ENCODE measurements at regions not wholly inside any gene's neighbourhood (a gene's known extent, or its start where the extent isn't known, plus 50 kb on each side); places are given as distances from the start of the nearest gene placed in this dataset.

DNA sequence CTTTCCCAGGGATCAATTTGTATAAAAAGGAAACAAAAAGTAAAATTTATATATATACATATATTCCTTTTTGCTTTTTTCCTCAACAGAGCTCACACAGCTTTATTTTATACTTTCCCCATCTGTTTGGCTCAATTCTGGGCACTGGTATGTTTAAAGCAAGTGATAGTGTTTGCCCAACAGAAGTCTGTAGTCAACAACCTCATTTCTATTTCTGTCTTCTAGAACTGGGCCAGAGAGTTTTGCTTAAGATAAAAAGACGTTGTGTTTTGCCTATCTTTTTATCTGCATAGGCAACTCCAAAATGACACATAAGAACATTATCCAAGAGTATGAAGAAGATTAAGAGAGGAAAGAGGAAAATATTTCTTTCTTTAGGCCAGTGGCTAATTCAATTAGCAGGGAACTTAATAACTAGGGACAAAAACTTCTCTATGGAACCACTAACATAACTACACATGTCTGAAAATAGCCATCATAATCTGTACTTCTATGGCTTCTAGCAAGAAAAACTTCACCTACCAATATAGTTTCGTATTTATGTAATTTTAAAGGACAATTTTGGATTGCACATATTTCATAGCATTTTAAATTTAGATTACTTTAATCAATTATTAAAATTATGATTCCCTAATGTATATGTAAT lies 1300.5 kb downstream of the ARAP2 start:
- H3K36me3 ChIP-seq (ENCODE audit: control insufficient read depth in 2 of 2, extremely low read depth in 1 of 2, insufficient read depth in 1 of 2, low read length in 1 of 2): no peaks in the 10 kb centered on the region
- POLR2A ChIA-PET: no interaction called here
- Mint-ChIP-seq H3K36me3 (no peaks in the 10 kb centered on the region), H3K4me1 (no peaks in the 10 kb centered on the region), H3K27ac (no peak overlapping the region), H3K27me3 (no peaks in the 10 kb centered on the region), H3K9me3 (peaks cover 4 to 25% (median 7%) of the 10 kb centered on the region in 3 donors), H3K4me3 (no peak overlapping the region)
- no peak overlapping the region for H3K27ac ChIP-seq (ENCODE audit: low read length)
- no CpG with 5 or more reads among the region's 2 CpGs for WGBS (ENCODE audit: insufficient coverage)
- no peaks in the 10 kb centered on the region for H3K27me3 ChIP-seq (replicated peaks in 1 of 2; ENCODE audit: control insufficient read depth in 2 of 2, extremely low read depth in 1 of 2, insufficient read depth in 2 of 2, low read length in 1 of 2)
- no peak for ATAC-seq (replicated peaks in 1 of 4)
- DNase-seq: no peak
- CTCF ChIA-PET: no interaction called here
- no peaks in the 10 kb centered on the region for H3K4me1 ChIP-seq (ENCODE audit: control insufficient read depth in 1 of 2, extremely low read depth in 1 of 2, insufficient read depth in 2 of 2, low read length in 2 of 2)
- no peak overlapping the region for H3K4me3 ChIP-seq (ENCODE audit: control insufficient read depth in 1 of 2, extremely low read depth in 1 of 2, low read length in 1 of 2)
- H3K9me3 ChIP-seq: no peaks in the 10 kb centered on the region

DNA sequence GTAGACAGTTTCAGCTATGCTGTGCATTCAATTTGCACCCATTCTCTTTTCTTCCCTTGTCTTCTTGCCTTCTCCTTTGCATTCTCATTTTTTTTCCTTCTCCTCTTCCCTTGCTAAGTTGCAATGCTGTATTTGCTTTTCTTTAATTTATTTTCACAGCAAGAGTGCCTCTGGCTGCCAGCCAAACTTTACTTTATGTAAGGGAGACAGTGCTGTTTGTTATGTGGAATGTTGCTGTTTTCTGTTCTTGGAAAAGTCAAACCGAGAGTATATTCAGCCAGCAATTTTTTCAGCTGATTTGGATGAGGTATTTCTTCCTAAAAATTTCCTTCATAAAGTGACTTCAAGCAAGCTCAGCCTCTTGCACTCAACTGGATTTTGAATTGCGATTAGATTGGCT lies 1293.4 kb downstream of the ARAP2 start:
- Histone ChIP-seq H3K27ac (ENCODE audit: low read length) (no peak overlapping the region), H3K36me3 (ENCODE audit: control insufficient read depth in 2 of 2, extremely low read depth in 1 of 2, insufficient read depth in 1 of 2, low read length in 1 of 2) (no peaks in the 10 kb centered on the region), H3K4me3 (ENCODE audit: control insufficient read depth in 1 of 2, extremely low read depth in 1 of 2, low read length in 1 of 2) (no peak overlapping the region), H3K27me3 (replicated peaks in 1 of 2; ENCODE audit: control insufficient read depth in 2 of 2, extremely low read depth in 1 of 2, insufficient read depth in 2 of 2, low read length in 1 of 2) (no peaks in the 10 kb centered on the region), H3K4me1 (ENCODE audit: control insufficient read depth in 1 of 2, extremely low read depth in 1 of 2, insufficient read depth in 2 of 2, low read length in 2 of 2) (no peaks in the 10 kb centered on the region), H3K9me3 (no peaks in the 10 kb centered on the region)
- Mint-ChIP-seq H3K4me1 (no peaks in the 10 kb centered on the region), H3K36me3 (no peaks in the 10 kb centered on the region), H3K27me3 (no peaks in the 10 kb centered on the region), H3K4me3 (no peak overlapping the region), H3K27ac (no peak overlapping the region), H3K9me3 (peaks cover 4 to 8% (median 8%) of the 10 kb centered on the region in 3 donors)
- DNase-seq (no peak), ATAC-seq (replicated peaks in 1 of 4) (no peak)
- 100% methylated on average over 1 of the region's 2 CpGs for WGBS (ENCODE audit: insufficient coverage)
- CTCF ChIA-PET: no interaction called here
- POLR2A ChIA-PET: no interaction called here

- Mint-ChIP-seq H3K9me3 (peaks cover 4 to 9% (median 9%) of the 10 kb centered on the region in 3 donors), H3K4me1 (no peaks in the 10 kb centered on the region), H3K27me3 (no peaks in the 10 kb centered on the region), H3K27ac (no peak overlapping the region), H3K4me3 (no peak overlapping the region), H3K36me3 (no peaks in the 10 kb centered on the region)
- H3K9me3 ChIP-seq: no peaks in the 10 kb centered on the region
- DNase-seq: no peak
- 46% methylated on average over 2 of the region's 9 CpGs for WGBS (ENCODE audit: insufficient coverage)
- H3K4me3 ChIP-seq (ENCODE audit: control insufficient read depth in 1 of 2, extremely low read depth in 1 of 2, low read length in 1 of 2): no peak overlapping the region
- CTCF ChIA-PET: no interaction called here
- no peak for ATAC-seq (replicated peaks in 1 of 4)
- H3K27me3 ChIP-seq (replicated peaks in 1 of 2; ENCODE audit: control insufficient read depth in 2 of 2, extremely low read depth in 1 of 2, insufficient read depth in 2 of 2, low read length in 1 of 2): no peaks in the 10 kb centered on the region
- H3K4me1 ChIP-seq (ENCODE audit: control insufficient read depth in 1 of 2, extremely low read depth in 1 of 2, insufficient read depth in 2 of 2, low read length in 2 of 2): no peaks in the 10 kb centered on the region
- POLR2A ChIA-PET: no interaction called here
- no peak overlapping the region for H3K27ac ChIP-seq (ENCODE audit: low read length)
- no peaks in the 10 kb centered on the region for H3K36me3 ChIP-seq (ENCODE audit: control insufficient read depth in 2 of 2, extremely low read depth in 1 of 2, insufficient read depth in 1 of 2, low read length in 1 of 2)
Measured at GRCh38 chr4:34953145-34953799, 1291.0 kb downstream of the ARAP2 start.

DNA sequence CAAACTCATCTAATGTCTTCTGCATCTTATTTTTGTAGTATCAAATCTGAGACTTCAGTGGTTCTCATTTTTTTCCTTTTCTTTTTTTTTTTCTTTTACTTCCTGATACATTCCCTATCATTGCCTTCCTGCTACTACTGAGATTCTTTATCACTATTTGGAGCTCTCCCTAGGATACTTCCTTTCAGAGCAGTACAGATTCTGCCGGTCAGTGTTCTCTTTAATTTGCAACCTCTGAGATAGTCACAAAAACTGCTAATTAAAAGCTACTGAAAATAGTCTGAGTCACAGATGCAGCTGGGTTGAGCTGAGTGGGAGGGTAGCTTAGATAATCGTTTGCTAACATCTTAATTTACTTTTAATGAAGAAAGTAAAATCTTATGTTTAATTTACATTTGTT lies 1279.7 kb downstream of the ARAP2 start:
- Mint-ChIP-seq H3K4me1 (no peaks in the 10 kb centered on the region), H3K4me3 (no peak overlapping the region), H3K27me3 (no peaks in the 10 kb centered on the region), H3K9me3 (peaks cover 6 to 11% (median 8%) of the 10 kb centered on the region in 3 donors), H3K36me3 (no peaks in the 10 kb centered on the region), H3K27ac (no peak overlapping the region)
- H3K27me3 ChIP-seq (replicated peaks in 1 of 2; ENCODE audit: control insufficient read depth in 2 of 2, extremely low read depth in 1 of 2, insufficient read depth in 2 of 2, low read length in 1 of 2): no peaks in the 10 kb centered on the region
- WGBS (ENCODE audit: insufficient coverage): no CpG with 5 or more reads among the region's 2 CpGs
- ChIA-PET CTCF (no interaction called here), POLR2A (no interaction called here)
- H3K27ac ChIP-seq (ENCODE audit: low read length): no peak overlapping the region
- H3K36me3 ChIP-seq (ENCODE audit: control insufficient read depth in 2 of 2, extremely low read depth in 1 of 2, insufficient read depth in 1 of 2, low read length in 1 of 2): no peaks in the 10 kb centered on the region
- DNase-seq: no peak
- no peaks in the 10 kb centered on the region for H3K9me3 ChIP-seq
- no peak overlapping the region for H3K4me3 ChIP-seq (ENCODE audit: control insufficient read depth in 1 of 2, extremely low read depth in 1 of 2, low read length in 1 of 2)
- ATAC-seq (replicated peaks in 1 of 4): no peak
- H3K4me1 ChIP-seq (ENCODE audit: control insufficient read depth in 1 of 2, extremely low read depth in 1 of 2, insufficient read depth in 2 of 2, low read length in 2 of 2): no peaks in the 10 kb centered on the region

DNA sequence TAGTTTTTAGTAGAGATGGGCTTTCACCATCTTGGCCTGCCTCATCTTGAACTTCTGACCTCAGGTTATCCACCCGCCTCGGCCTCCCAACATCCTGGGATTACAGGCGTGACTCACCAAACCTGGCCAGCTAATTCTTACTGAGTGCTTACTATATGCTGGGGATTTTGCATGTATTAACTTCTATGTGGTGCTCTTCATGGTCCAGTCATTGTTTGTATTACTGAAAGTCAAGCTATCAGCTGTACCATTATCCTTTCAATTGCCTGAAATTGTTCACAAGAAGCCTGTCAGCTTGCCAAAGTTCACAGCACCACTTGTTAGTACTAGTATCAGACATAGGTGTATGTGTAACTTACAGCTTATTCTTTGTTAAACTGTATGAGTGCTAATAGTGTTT lies 1272.1 kb downstream of the ARAP2 start:
- ATAC-seq (replicated peaks in 1 of 4) (no peak), DNase-seq (no peak)
- H3K27ac Mint-ChIP-seq: no peak overlapping the region
- WGBS (ENCODE audit: insufficient coverage): no CpG with 5 or more reads among the region's 3 CpGs
- no peaks in the 10 kb centered on the region for H3K36me3 Mint-ChIP-seq
- peaks cover 0 to 7% (median 0%) of the 10 kb centered on the region in 3 donors for H3K9me3 Mint-ChIP-seq
- ChIA-PET CTCF (no interaction called here), POLR2A (no interaction called here)
- H3K36me3 ChIP-seq (ENCODE audit: control insufficient read depth in 2 of 2, extremely low read depth in 1 of 2, insufficient read depth in 1 of 2, low read length in 1 of 2): no peaks in the 10 kb centered on the region
- H3K27ac ChIP-seq (ENCODE audit: low read length): no peak overlapping the region
- H3K4me1 Mint-ChIP-seq: no peaks in the 10 kb centered on the region
- H3K27me3 Mint-ChIP-seq: no peaks in the 10 kb centered on the region
- H3K4me3 Mint-ChIP-seq: no peak overlapping the region
- no peak overlapping the region for H3K4me3 ChIP-seq (ENCODE audit: control insufficient read depth in 1 of 2, extremely low read depth in 1 of 2, low read length in 1 of 2)
- no peaks in the 10 kb centered on the region for H3K27me3 ChIP-seq (replicated peaks in 1 of 2; ENCODE audit: control insufficient read depth in 2 of 2, extremely low read depth in 1 of 2, insufficient read depth in 2 of 2, low read length in 1 of 2)
- no peaks in the 10 kb centered on the region for H3K9me3 ChIP-seq
- H3K4me1 ChIP-seq (ENCODE audit: control insufficient read depth in 1 of 2, extremely low read depth in 1 of 2, insufficient read depth in 2 of 2, low read length in 2 of 2): no peaks in the 10 kb centered on the region

DNA sequence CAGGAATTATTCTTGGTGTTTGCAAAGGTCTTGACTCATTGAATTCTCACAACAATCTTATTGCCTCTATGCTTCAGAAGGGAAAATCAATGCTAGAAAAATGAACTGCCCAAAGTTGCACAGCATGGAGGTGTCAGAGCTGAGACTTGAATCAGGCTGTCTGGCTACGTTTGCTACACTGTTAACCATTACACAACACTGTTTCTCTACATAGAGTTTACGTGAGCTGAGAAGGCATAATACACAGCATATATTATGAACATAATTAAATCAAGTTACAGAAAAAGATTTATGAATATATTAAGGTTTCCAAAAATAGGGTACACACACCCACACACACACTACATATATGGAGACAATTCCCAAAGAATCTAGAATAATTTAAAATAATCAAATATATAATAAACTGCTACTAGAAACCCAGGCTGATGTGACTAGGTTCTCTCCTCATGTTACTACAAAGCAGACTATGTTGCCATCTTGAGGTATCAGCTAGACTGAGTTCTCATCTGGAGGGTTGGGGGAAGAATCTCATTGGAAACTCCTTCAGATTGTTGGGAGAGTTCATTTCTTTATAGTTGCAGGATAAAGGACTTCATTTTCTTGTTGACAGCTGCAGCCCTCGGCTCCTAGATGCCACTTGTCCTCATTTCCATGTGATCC lies 1270.5 kb downstream of the ARAP2 start:
- Mint-ChIP-seq H3K4me1 (no peaks in the 10 kb centered on the region), H3K27ac (no peak overlapping the region), H3K36me3 (no peaks in the 10 kb centered on the region), H3K9me3 (peaks cover 0 to 7% (median 0%) of the 10 kb centered on the region in 3 donors), H3K4me3 (no peak overlapping the region), H3K27me3 (no peaks in the 10 kb centered on the region)
- H3K36me3 ChIP-seq (ENCODE audit: control insufficient read depth in 2 of 2, extremely low read depth in 1 of 2, insufficient read depth in 1 of 2, low read length in 1 of 2): no peaks in the 10 kb centered on the region
- H3K27ac ChIP-seq (ENCODE audit: low read length): no peak overlapping the region
- H3K4me1 ChIP-seq (ENCODE audit: control insufficient read depth in 1 of 2, extremely low read depth in 1 of 2, insufficient read depth in 2 of 2, low read length in 2 of 2): no peaks in the 10 kb centered on the region
- WGBS (ENCODE audit: insufficient coverage): no CpG with 5 or more reads among the region's 3 CpGs
- ChIA-PET POLR2A (no interaction called here), CTCF (no interaction called here)
- ATAC-seq (replicated peaks in 1 of 4): no peak
- H3K9me3 ChIP-seq: no peaks in the 10 kb centered on the region
- H3K4me3 ChIP-seq (ENCODE audit: control insufficient read depth in 1 of 2, extremely low read depth in 1 of 2, low read length in 1 of 2): no peak overlapping the region
- DNase-seq: no peak
- no peaks in the 10 kb centered on the region for H3K27me3 ChIP-seq (replicated peaks in 1 of 2; ENCODE audit: control insufficient read depth in 2 of 2, extremely low read depth in 1 of 2, insufficient read depth in 2 of 2, low read length in 1 of 2)
